Occipital lobe (tissue), 1 donor: ENCODE measurements at regions not wholly inside any gene's neighbourhood (a gene's known extent, or its start where the extent isn't known, plus 50 kb on each side); places are given as distances from the start of the nearest gene placed in this dataset.
A peak's percentile ranks its signal among the peaks of the same experiment; 100 is the strongest.

ENCODE experiments used
- DNase-seq: peaks from one replicate; lab custom pipeline; 2025; lab: John Stamatoyannopoulos, UW

GRCh38 chr3:176795891-176796290 lies 401.4 kb downstream of the TBL1XR1 start:
- DNase-seq, result no peak

- no peak for DNase-seq
Observed at GRCh38 chr3:176794406-176794805, 402.9 kb downstream of the TBL1XR1 start.

GRCh38 chr3:176789947-176790346 lies 407.3 kb downstream of the TBL1XR1 start:
- no peak for DNase-seq

GRCh38 chr3:176789281-176789705 lies 408.0 kb downstream of the TBL1XR1 start:
- DNase-seq, result no peak

- no peak for DNase-seq
Observed at GRCh38 chr3:176787506-176787905, 409.8 kb downstream of the TBL1XR1 start.

- peak; percentile 6 for DNase-seq
Observed at GRCh38 chr3:176785171-176785570, 412.1 kb downstream of the TBL1XR1 start.

- DNase-seq, result no peak
Observed at GRCh38 chr3:176780766-176781165, 416.5 kb downstream of the TBL1XR1 start.

- no peak for DNase-seq
Observed at GRCh38 chr3:176776622-176777175, 420.6 kb downstream of the TBL1XR1 start.

GRCh38 chr3:176769547-176770190 lies 427.6 kb downstream of the TBL1XR1 start:
- DNase-seq, result no peak

GRCh38 chr3:176767385-176767784 lies 429.9 kb downstream of the TBL1XR1 start:
- no peak for DNase-seq

GRCh38 chr3:176766862-176767261 lies 430.4 kb downstream of the TBL1XR1 start:
- DNase-seq, result no peak

GRCh38 chr3:176765382-176765900 lies 431.8 kb downstream of the TBL1XR1 start:
- DNase-seq, result no peak

GRCh38 chr3:176759815-176760506 lies 437.3 kb downstream of the TBL1XR1 start:
- DNase-seq, result no peak

- no peak for DNase-seq
Observed at GRCh38 chr3:176757429-176757828, 439.9 kb downstream of the TBL1XR1 start.

- DNase-seq, result no peak
Observed at GRCh38 chr3:176755977-176756376, 441.3 kb downstream of the TBL1XR1 start.

GRCh38 chr3:176755552-176755951 lies 441.7 kb downstream of the TBL1XR1 start:
- DNase-seq, result no peak

GRCh38 chr3:176741664-176742047 lies 455.6 kb downstream of the TBL1XR1 start:
- DNase-seq, result no peak

GRCh38 chr3:176740906-176741663 lies 456.2 kb downstream of the TBL1XR1 start:
- no peak for DNase-seq

GRCh38 chr3:176739159-176739558 lies 458.1 kb downstream of the TBL1XR1 start:
- no peak for DNase-seq

- no peak for DNase-seq
Observed at GRCh38 chr3:176737480-176738110, 459.7 kb downstream of the TBL1XR1 start.

GRCh38 chr3:176734146-176734545 lies 463.1 kb downstream of the TBL1XR1 start:
- no peak for DNase-seq

- DNase-seq, result no peak
Observed at GRCh38 chr3:176724394-176724759, 472.9 kb downstream of the TBL1XR1 start.
